Activated T-cell treated with anti-CD3 and anti-CD28 coated beads, Interleukin-2, amount 50 U/mL, for 72 hours (primary cell): ENCODE measurements at regions not wholly inside any gene's neighbourhood (a gene's known extent, or its start where the extent isn't known, plus 50 kb on each side); places are given as distances from the start of the nearest gene placed in this dataset.

Experiments used
- ATAC-seq, 2 donors: fragments of 150-1000 bp; cut with Tn5 transposase; replicated peaks in 1 of 2; 2 replicates each; pipeline ENCODE4 v1.10.0; 2021; ENCODE audit warnings: moderate library complexity in 2 of 2, mild to moderate bottlenecking in 1 of 2
- DNase-seq, 2 donors: peaks; one replicate each; pipeline ENCODE4 v3.0.0; 2021 to 2022; ENCODE audit warnings: mixed read lengths in 1 of 2
- H3K27ac Mint-ChIP-seq: one replicate; pipeline ENCODE4 v1.8.0; 2022; ENCODE audit warnings: mild to moderate bottlenecking, moderate library complexity, mixed read lengths
- H3K27me3 Mint-ChIP-seq: one replicate; pipeline ENCODE4 v1.8.0; 2022; ENCODE audit warnings: low read depth, mixed read lengths
- H3K36me3 Mint-ChIP-seq, 2 donors: one replicate each; pipeline ENCODE4 v1.8.0; 2022; ENCODE audit warnings: mixed read lengths in 2 of 2, mild to moderate bottlenecking in 1 of 2; ENCODE audit not compliant: insufficient read depth in 2 of 2
- H3K4me1 Mint-ChIP-seq: one replicate; pipeline ENCODE4 v1.8.0; 2022; ENCODE audit warnings: low read depth, mixed read lengths
- H3K4me3 Mint-ChIP-seq, 2 donors: one replicate each; pipeline ENCODE4 v1.8.0; 2022; ENCODE audit warnings: mild to moderate bottlenecking in 2 of 2, mixed read lengths in 2 of 2, moderate library complexity in 2 of 2
- H3K9me3 Mint-ChIP-seq, 2 donors: one replicate each; pipeline ENCODE4 v1.8.0; 2022; ENCODE audit warnings: mixed read lengths in 2 of 2

- ATAC-seq (no peak), DNase-seq (no peak)
- Mint-ChIP-seq H3K9me3 (no peaks in the 10 kb centered on the region), H3K36me3 (no peaks in the 10 kb centered on the region), H3K27ac (no peak overlapping the region), H3K4me3 (no peak overlapping the region), H3K4me1 (no peaks in the 10 kb centered on the region), H3K27me3 (peaks cover 62% of the 10 kb centered on the region)
These were observed 49.9 kb upstream of the LAPTM5 start for GRCh38 chr1:30807318-30808066.
